GM12891 (cell line): ENCODE measurements at regions not wholly inside any gene's neighbourhood (a gene's known extent, or its start where the extent isn't known, plus 50 kb on each side); places are given as distances from the start of the nearest gene placed in this dataset.

Experiments
- PAX5 ChIP-seq: IDR thresholded peaks from 2 replicates; pipeline ENCODE4 v1.6.1; 2011; ENCODE audit warnings: low read length, moderate library complexity, mild to moderate bottlenecking; ENCODE audit not compliant: insufficient read depth, severe bottlenecking
- POLR2A ChIP-seq: IDR thresholded peaks from 2 replicates; pipeline ENCODE4 v1.6.1; 2011; ENCODE audit warnings: low read depth, low read length, control low read depth
- POLR2AphosphoS5 ChIP-seq: IDR thresholded peaks from 2 replicates; pipeline ENCODE4 v1.6.1; 2011; ENCODE audit warnings: low read depth, low read length, control low read depth
- POU2F2 ChIP-seq: IDR thresholded peaks from 2 replicates; pipeline ENCODE4 v1.6.1; 2011; ENCODE audit warnings: low read depth, mild to moderate bottlenecking, control low read depth, low read length, moderate library complexity
- TAF1 ChIP-seq: IDR thresholded peaks from 2 replicates; pipeline ENCODE4 v1.6.1; 2011; ENCODE audit warnings: low read depth, low read length, control low read depth

GRCh38 chr10:125543796-125544195 is 139.2 kb downstream of the TEX36 start:
- no peak for TF ChIP-seq POLR2A
- TF ChIP-seq POU2F2 = no peak
- no peak for TF ChIP-seq POLR2AphosphoS5
- TF ChIP-seq TAF1 = no peak
- TF ChIP-seq PAX5 = no peak
